ENCODE measurements at regions not wholly inside any gene's neighbourhood (a gene's known extent, or its start where the extent isn't known, plus 50 kb on each side); places are given as distances from the start of the nearest gene placed in this dataset.

- TF ChIP-seq TSHZ2 (CRISPR knock-in tag; IDR thresholded peaks at IDR 0.05) (no peak), GLIS3 (CRISPR knock-in tag; IDR thresholded peaks at IDR 0.05) (no peak), ZFP30 (CRISPR knock-in tag; IDR thresholded peaks at IDR 0.05) (no peak), CSDC2 (CRISPR knock-in tag; IDR thresholded peaks at IDR 0.05) (no peak), OSR1 (CRISPR knock-in tag; IDR thresholded peaks at IDR 0.05) (no peak), SNAI2 (CRISPR knock-in tag; IDR thresholded peaks at IDR 0.05) (no peak), POU6F1 (CRISPR knock-in tag; IDR thresholded peaks at IDR 0.05; ENCODE audit: borderline replicate concordance, low read depth) (no peak), ZNF70 (CRISPR knock-in tag; IDR thresholded peaks at IDR 0.05) (no peak), ZNF8 (CRISPR knock-in tag; IDR thresholded peaks at IDR 0.05) (no peak), PPARA (CRISPR knock-in tag; IDR thresholded peaks at IDR 0.05; ENCODE audit: borderline replicate concordance) (no peak)
- no peak for ATAC-seq
Measured at GRCh38 chr15:38638126-38638525, 73.5 kb upstream of the RASGRP1 start.

GRCh38 chr15:38638811-38639210 is 74.2 kb upstream of the RASGRP1 start:
- TF ChIP-seq POU6F1 (CRISPR knock-in tag; IDR thresholded peaks at IDR 0.05; ENCODE audit: borderline replicate concordance, low read depth) (no peak), ZC3H10 (CRISPR knock-in tag; IDR thresholded peaks at IDR 0.05) (no peak), ZFP30 (CRISPR knock-in tag; IDR thresholded peaks at IDR 0.05) (no peak), ESRRG (CRISPR knock-in tag; IDR thresholded peaks at IDR 0.05) (no peak), ZFP3 (CRISPR knock-in tag; IDR thresholded peaks at IDR 0.05) (no peak), ZNF8 (CRISPR knock-in tag; IDR thresholded peaks at IDR 0.05) (no peak), ZNF70 (CRISPR knock-in tag; IDR thresholded peaks at IDR 0.05) (no peak), TSHZ2 (CRISPR knock-in tag; IDR thresholded peaks at IDR 0.05) (no peak), TCF4 (CRISPR knock-in tag; IDR thresholded peaks at IDR 0.05; ENCODE audit: borderline replicate concordance) (no peak), SNAI2 (CRISPR knock-in tag; IDR thresholded peaks at IDR 0.05) (no peak), CREB5 (CRISPR knock-in tag; IDR thresholded peaks at IDR 0.05; ENCODE audit: low read depth) (no peak), GLIS3 (CRISPR knock-in tag; IDR thresholded peaks at IDR 0.05) (no peak), CSRNP3 (CRISPR knock-in tag; IDR thresholded peaks at IDR 0.05) (no peak), BACH2 (CRISPR knock-in tag; IDR thresholded peaks at IDR 0.05; ENCODE audit: borderline replicate concordance) (no peak), CSDC2 (CRISPR knock-in tag; IDR thresholded peaks at IDR 0.05) (no peak), TOX (CRISPR knock-in tag; IDR thresholded peaks at IDR 0.05; ENCODE audit: borderline replicate concordance) (no peak), ZNF565 (CRISPR knock-in tag; conservative IDR thresholded peaks at IDR 0.05; ENCODE audit: low read depth) (no peak), OSR1 (CRISPR knock-in tag; IDR thresholded peaks at IDR 0.05) (no peak), PATZ1 (CRISPR knock-in tag; IDR thresholded peaks at IDR 0.05; ENCODE audit: borderline replicate concordance) (no peak), ISL1 (CRISPR knock-in tag; IDR thresholded peaks at IDR 0.05) (no peak)
- no peak for ATAC-seq
